ENCODE measurements at regions not wholly inside any gene's neighbourhood (a gene's known extent, or its start where the extent isn't known, plus 50 kb on each side); places are given as distances from the start of the nearest gene placed in this dataset.

DNA sequence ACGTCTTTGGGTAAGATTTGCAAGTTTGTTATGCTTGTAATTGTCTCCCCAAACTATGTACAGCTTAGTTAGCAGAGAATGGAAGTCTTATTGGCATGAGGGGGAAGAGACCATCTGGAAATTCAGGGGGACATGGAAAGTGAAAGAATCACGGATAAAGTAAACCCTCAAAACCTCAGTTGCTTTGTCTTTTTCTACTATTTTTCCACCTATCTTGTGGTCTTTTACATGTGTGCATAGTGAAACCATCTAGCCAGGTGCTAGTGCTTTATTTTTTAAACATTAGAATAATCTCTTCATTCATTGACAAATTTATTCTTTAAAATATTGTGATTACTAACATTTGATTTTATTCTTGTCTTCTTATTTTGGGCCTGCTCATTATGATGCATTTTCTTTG lies 441.1 kb upstream of the RORB start:
- TF ChIP-seq, protein P1, sequence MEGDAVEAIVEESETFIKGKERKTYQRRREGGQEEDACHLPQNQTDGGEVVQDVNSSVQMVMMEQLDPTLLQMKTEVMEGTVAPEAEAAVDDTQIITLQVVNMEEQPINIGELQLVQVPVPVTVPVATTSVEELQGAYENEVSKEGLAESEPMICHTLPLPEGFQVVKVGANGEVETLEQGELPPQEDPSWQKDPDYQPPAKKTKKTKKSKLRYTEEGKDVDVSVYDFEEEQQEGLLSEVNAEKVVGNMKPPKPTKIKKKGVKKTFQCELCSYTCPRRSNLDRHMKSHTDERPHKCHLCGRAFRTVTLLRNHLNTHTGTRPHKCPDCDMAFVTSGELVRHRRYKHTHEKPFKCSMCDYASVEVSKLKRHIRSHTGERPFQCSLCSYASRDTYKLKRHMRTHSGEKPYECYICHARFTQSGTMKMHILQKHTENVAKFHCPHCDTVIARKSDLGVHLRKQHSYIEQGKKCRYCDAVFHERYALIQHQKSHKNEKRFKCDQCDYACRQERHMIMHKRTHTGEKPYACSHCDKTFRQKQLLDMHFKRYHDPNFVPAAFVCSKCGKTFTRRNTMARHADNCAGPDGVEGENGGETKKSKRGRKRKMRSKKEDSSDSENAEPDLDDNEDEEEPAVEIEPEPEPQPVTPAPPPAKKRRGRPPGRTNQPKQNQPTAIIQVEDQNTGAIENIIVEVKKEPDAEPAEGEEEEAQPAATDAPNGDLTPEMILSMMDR (conservative IDR thresholded peaks at IDR 0.05; ENCODE audit: low read depth in 2 of 2) = no peak
- no peak for TF ChIP-seq EZH2 (IDR thresholded peaks at IDR 0.05; ENCODE audit: low read depth, unreplicated experiment)
